ENCODE measurements at regions not wholly inside any gene's neighbourhood (a gene's known extent, or its start where the extent isn't known, plus 50 kb on each side); places are given as distances from the start of the nearest gene placed in this dataset.
"Not testable (repeated sequence)": the region's sequence is repeated elsewhere in the genome, so short reads cannot be mapped to it uniquely, and the experiment has no call there.

GRCh38 chr4:132437117-132437516, 712.0 kb upstream of the PCDH10 start:
- Mint-ChIP-seq H3K4me1 (ENCODE audit: low read depth) (no peaks in the 10 kb centered on the region), H3K27ac (no peak overlapping the region), H3K27me3 (ENCODE audit: low read depth) (no peaks in the 10 kb centered on the region), H3K36me3 (ENCODE audit: low read depth) (no peaks in the 10 kb centered on the region), H3K9me3 (ENCODE audit: insufficient read depth) (no peaks in the 10 kb centered on the region), H3K4me3 (no peak overlapping the region)
- CTCF ChIA-PET: no interaction called here
- no peak for DNase-seq
- no peak for ATAC-seq
- POLR2A ChIA-PET: no interaction called here

- Mint-ChIP-seq H3K4me1 (ENCODE audit: low read depth) (no peaks in the 10 kb centered on the region), H3K27ac (no peak overlapping the region), H3K9me3 (ENCODE audit: insufficient read depth) (peaks cover 7% of the 10 kb centered on the region), H3K4me3 (no peak overlapping the region), H3K36me3 (ENCODE audit: low read depth) (no peaks in the 10 kb centered on the region), H3K27me3 (ENCODE audit: low read depth) (no peaks in the 10 kb centered on the region)
- ChIA-PET CTCF (no interaction called here), POLR2A (no interaction called here)
- no peak for DNase-seq
- no peak for ATAC-seq
Observed at GRCh38 chr4:132445386-132445785, 703.7 kb upstream of the PCDH10 start.

GRCh38 chr4:132457987-132458386, 691.1 kb upstream of the PCDH10 start:
- POLR2A ChIA-PET; H3K4me3 Mint-ChIP-seq; H3K9me3 Mint-ChIP-seq (ENCODE audit: insufficient read depth); CTCF ChIA-PET; H3K4me1 Mint-ChIP-seq (ENCODE audit: low read depth); H3K27ac Mint-ChIP-seq; H3K36me3 Mint-ChIP-seq (ENCODE audit: low read depth); DNase-seq; H3K27me3 Mint-ChIP-seq (ENCODE audit: low read depth); ATAC-seq: not testable (repeated sequence)

- H3K27me3 Mint-ChIP-seq (ENCODE audit: low read depth): no peaks in the 10 kb centered on the region
- ATAC-seq: no peak
- DNase-seq: no peak
- H3K9me3 Mint-ChIP-seq (ENCODE audit: insufficient read depth): peaks cover 8% of the 10 kb centered on the region
- H3K27ac Mint-ChIP-seq: no peak overlapping the region
- no peak overlapping the region for H3K4me3 Mint-ChIP-seq
- ChIA-PET POLR2A (no interaction called here), CTCF (no interaction called here)
- H3K36me3 Mint-ChIP-seq (ENCODE audit: low read depth): no peaks in the 10 kb centered on the region
- H3K4me1 Mint-ChIP-seq (ENCODE audit: low read depth): no peaks in the 10 kb centered on the region
Observed at GRCh38 chr4:132479543-132479942, 669.6 kb upstream of the PCDH10 start.

GRCh38 chr4:132488555-132488954, 660.5 kb upstream of the PCDH10 start:
- DNase-seq (no peak), ATAC-seq (no peak)
- peaks cover 9% of the 10 kb centered on the region for H3K9me3 Mint-ChIP-seq (ENCODE audit: insufficient read depth)
- H3K36me3 Mint-ChIP-seq (ENCODE audit: low read depth): no peaks in the 10 kb centered on the region
- no peak overlapping the region for H3K27ac Mint-ChIP-seq
- H3K4me1 Mint-ChIP-seq (ENCODE audit: low read depth): no peaks in the 10 kb centered on the region
- CTCF ChIA-PET: no interaction called here
- POLR2A ChIA-PET: no interaction called here
- no peak overlapping the region for H3K4me3 Mint-ChIP-seq
- H3K27me3 Mint-ChIP-seq (ENCODE audit: low read depth): no peaks in the 10 kb centered on the region

GRCh38 chr4:132493476-132493875, 655.6 kb upstream of the PCDH10 start:
- ChIA-PET POLR2A (no interaction called here), CTCF (no interaction called here)
- ATAC-seq: no peak
- H3K9me3 Mint-ChIP-seq (ENCODE audit: insufficient read depth): peaks cover 3% of the 10 kb centered on the region
- no peak overlapping the region for H3K4me3 Mint-ChIP-seq
- H3K4me1 Mint-ChIP-seq (ENCODE audit: low read depth): no peaks in the 10 kb centered on the region
- no peak for DNase-seq
- H3K27ac Mint-ChIP-seq: no peak overlapping the region
- no peaks in the 10 kb centered on the region for H3K36me3 Mint-ChIP-seq (ENCODE audit: low read depth)
- no peaks in the 10 kb centered on the region for H3K27me3 Mint-ChIP-seq (ENCODE audit: low read depth)

- H3K4me1 Mint-ChIP-seq (ENCODE audit: low read depth); DNase-seq; H3K9me3 Mint-ChIP-seq (ENCODE audit: insufficient read depth); CTCF ChIA-PET; H3K27ac Mint-ChIP-seq; H3K27me3 Mint-ChIP-seq (ENCODE audit: low read depth); POLR2A ChIA-PET; ATAC-seq; H3K4me3 Mint-ChIP-seq; H3K36me3 Mint-ChIP-seq (ENCODE audit: low read depth): not testable (repeated sequence)
Observed at GRCh38 chr4:132495267-132495812, 653.8 kb upstream of the PCDH10 start.

GRCh38 chr4:132498215-132498614, 650.9 kb upstream of the PCDH10 start:
- Mint-ChIP-seq H3K27ac (no peak overlapping the region), H3K4me3 (no peak overlapping the region), H3K9me3 (ENCODE audit: insufficient read depth) (peaks cover 6% of the 10 kb centered on the region), H3K4me1 (ENCODE audit: low read depth) (no peaks in the 10 kb centered on the region), H3K27me3 (ENCODE audit: low read depth) (no peaks in the 10 kb centered on the region), H3K36me3 (ENCODE audit: low read depth) (no peaks in the 10 kb centered on the region)
- ATAC-seq: no peak
- ChIA-PET POLR2A (no interaction called here), CTCF (no interaction called here)
- DNase-seq: no peak

- ChIA-PET POLR2A (no interaction called here), CTCF (no interaction called here)
- H3K27me3 Mint-ChIP-seq (ENCODE audit: low read depth): no peaks in the 10 kb centered on the region
- no peaks in the 10 kb centered on the region for H3K36me3 Mint-ChIP-seq (ENCODE audit: low read depth)
- DNase-seq (no peak), ATAC-seq (no peak)
- peaks cover 6% of the 10 kb centered on the region for H3K9me3 Mint-ChIP-seq (ENCODE audit: insufficient read depth)
- H3K4me1 Mint-ChIP-seq (ENCODE audit: low read depth): no peaks in the 10 kb centered on the region
- no peak overlapping the region for H3K4me3 Mint-ChIP-seq
- no peak overlapping the region for H3K27ac Mint-ChIP-seq
Observed at GRCh38 chr4:132502096-132502552, 647.0 kb upstream of the PCDH10 start.

GRCh38 chr4:132504438-132504837, 644.7 kb upstream of the PCDH10 start:
- H3K4me3 Mint-ChIP-seq: no peak overlapping the region
- no peaks in the 10 kb centered on the region for H3K27me3 Mint-ChIP-seq (ENCODE audit: low read depth)
- ChIA-PET CTCF (no interaction called here), POLR2A (no interaction called here)
- DNase-seq (no peak), ATAC-seq (no peak)
- H3K27ac Mint-ChIP-seq: no peak overlapping the region
- no peaks in the 10 kb centered on the region for H3K4me1 Mint-ChIP-seq (ENCODE audit: low read depth)
- H3K36me3 Mint-ChIP-seq (ENCODE audit: low read depth): no peaks in the 10 kb centered on the region
- H3K9me3 Mint-ChIP-seq (ENCODE audit: insufficient read depth): peaks cover 6% of the 10 kb centered on the region

GRCh38 chr4:132506568-132506967, 642.5 kb upstream of the PCDH10 start:
- POLR2A ChIA-PET: no interaction called here
- Mint-ChIP-seq H3K4me1 (ENCODE audit: low read depth) (no peaks in the 10 kb centered on the region), H3K27me3 (ENCODE audit: low read depth) (no peaks in the 10 kb centered on the region), H3K36me3 (ENCODE audit: low read depth) (no peaks in the 10 kb centered on the region), H3K9me3 (ENCODE audit: insufficient read depth) (peaks cover 5% of the 10 kb centered on the region), H3K4me3 (no peak overlapping the region), H3K27ac (no peak overlapping the region)
- CTCF ChIA-PET: no interaction called here
- DNase-seq: no peak
- no peak for ATAC-seq

- H3K27me3 Mint-ChIP-seq (ENCODE audit: low read depth): no peaks in the 10 kb centered on the region
- H3K9me3 Mint-ChIP-seq (ENCODE audit: insufficient read depth): peaks cover 5% of the 10 kb centered on the region
- H3K36me3 Mint-ChIP-seq (ENCODE audit: low read depth): no peaks in the 10 kb centered on the region
- POLR2A ChIA-PET: no interaction called here
- no peak for DNase-seq
- CTCF ChIA-PET: no interaction called here
- H3K27ac Mint-ChIP-seq: no peak overlapping the region
- no peaks in the 10 kb centered on the region for H3K4me1 Mint-ChIP-seq (ENCODE audit: low read depth)
- H3K4me3 Mint-ChIP-seq: no peak overlapping the region
- no peak for ATAC-seq
Observed at GRCh38 chr4:132513491-132513890, 635.6 kb upstream of the PCDH10 start.

GRCh38 chr4:132526652-132527051, 622.4 kb upstream of the PCDH10 start:
- no peaks in the 10 kb centered on the region for H3K36me3 Mint-ChIP-seq (ENCODE audit: low read depth)
- ATAC-seq (no peak), DNase-seq (no peak)
- peaks cover 3% of the 10 kb centered on the region for H3K9me3 Mint-ChIP-seq (ENCODE audit: insufficient read depth)
- CTCF ChIA-PET: no interaction called here
- H3K4me3 Mint-ChIP-seq: no peak overlapping the region
- no peaks in the 10 kb centered on the region for H3K27me3 Mint-ChIP-seq (ENCODE audit: low read depth)
- H3K4me1 Mint-ChIP-seq (ENCODE audit: low read depth): no peaks in the 10 kb centered on the region
- no peak overlapping the region for H3K27ac Mint-ChIP-seq
- POLR2A ChIA-PET: no interaction called here

Data from activated CD8-positive, alpha-beta T cell treated with anti-CD3 and anti-CD28 coated beads, Interleukin-2, amount 10 ng/mL, durations not matched to agents 7 days and 5 days (primary cell).